NT2/D1 (cell line): ENCODE measurements at regions not wholly inside any gene's neighbourhood (a gene's known extent, or its start where the extent isn't known, plus 50 kb on each side); places are given as distances from the start of the nearest gene placed in this dataset.

ENCODE experiments used
- YY1 ChIP-seq: IDR thresholded peaks from 2 replicates; pipeline ENCODE4 v1.6.1; 2011; ENCODE audit not compliant: insufficient read length, insufficient read depth
- ZNF274 ChIP-seq: IDR thresholded peaks from 2 replicates; pipeline ENCODE4 v1.6.1; 2011; ENCODE audit warnings: mild to moderate bottlenecking, low read depth, low read length

DNA sequence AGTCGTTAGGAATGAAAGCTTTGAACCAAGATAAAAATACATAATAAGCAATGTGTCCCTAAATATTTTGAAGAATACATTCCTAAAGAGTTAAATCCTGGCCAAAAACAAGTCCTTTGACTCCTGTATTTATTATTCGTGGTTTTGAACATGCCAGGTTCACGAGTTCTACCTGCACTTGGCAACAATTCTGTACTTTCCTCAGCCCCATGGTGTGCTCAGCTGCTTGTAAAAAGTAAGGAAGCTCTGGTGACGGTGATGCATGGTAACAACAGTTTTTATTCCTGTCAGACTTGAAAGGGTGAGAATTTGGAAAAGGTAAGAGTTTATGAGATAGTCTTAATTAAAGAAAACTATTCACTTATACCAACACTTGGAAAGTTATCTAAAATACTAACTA lies 95.0 kb upstream of the KLF12 start:
- TF ChIP-seq ZNF274 (no peak), YY1 (no peak)
